ENCODE measurements at regions not wholly inside any gene's neighbourhood (a gene's known extent, or its start where the extent isn't known, plus 50 kb on each side); places are given as distances from the start of the nearest gene placed in this dataset.

DNA sequence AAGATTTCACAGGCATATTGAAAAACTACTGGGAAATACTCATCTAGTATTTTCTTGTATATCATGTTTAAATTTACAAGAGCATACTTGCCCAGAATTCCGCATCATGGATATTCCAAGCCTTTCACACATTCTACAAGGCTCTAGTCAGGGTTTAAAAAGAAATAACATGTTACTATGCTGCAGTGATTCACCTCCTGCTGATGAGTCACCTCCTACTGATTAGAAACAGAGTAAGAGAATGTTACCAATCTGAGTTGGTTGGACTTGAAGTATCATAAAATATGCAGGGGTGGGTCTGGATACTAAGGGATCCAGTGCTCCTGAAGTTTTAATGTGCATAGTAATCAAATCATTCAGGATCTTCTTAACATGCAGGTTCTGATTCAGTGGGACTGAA is 192.0 kb upstream of the ANK2 start:
- TF ChIP-seq, protein P1, sequence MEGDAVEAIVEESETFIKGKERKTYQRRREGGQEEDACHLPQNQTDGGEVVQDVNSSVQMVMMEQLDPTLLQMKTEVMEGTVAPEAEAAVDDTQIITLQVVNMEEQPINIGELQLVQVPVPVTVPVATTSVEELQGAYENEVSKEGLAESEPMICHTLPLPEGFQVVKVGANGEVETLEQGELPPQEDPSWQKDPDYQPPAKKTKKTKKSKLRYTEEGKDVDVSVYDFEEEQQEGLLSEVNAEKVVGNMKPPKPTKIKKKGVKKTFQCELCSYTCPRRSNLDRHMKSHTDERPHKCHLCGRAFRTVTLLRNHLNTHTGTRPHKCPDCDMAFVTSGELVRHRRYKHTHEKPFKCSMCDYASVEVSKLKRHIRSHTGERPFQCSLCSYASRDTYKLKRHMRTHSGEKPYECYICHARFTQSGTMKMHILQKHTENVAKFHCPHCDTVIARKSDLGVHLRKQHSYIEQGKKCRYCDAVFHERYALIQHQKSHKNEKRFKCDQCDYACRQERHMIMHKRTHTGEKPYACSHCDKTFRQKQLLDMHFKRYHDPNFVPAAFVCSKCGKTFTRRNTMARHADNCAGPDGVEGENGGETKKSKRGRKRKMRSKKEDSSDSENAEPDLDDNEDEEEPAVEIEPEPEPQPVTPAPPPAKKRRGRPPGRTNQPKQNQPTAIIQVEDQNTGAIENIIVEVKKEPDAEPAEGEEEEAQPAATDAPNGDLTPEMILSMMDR (conservative IDR thresholded peaks at IDR 0.05), result no peak
- TF ChIP-seq ZFX (IDR thresholded peaks at IDR 0.05), result no peak
- H3K27ac ChIP-seq, result no peak overlapping the region

DNA sequence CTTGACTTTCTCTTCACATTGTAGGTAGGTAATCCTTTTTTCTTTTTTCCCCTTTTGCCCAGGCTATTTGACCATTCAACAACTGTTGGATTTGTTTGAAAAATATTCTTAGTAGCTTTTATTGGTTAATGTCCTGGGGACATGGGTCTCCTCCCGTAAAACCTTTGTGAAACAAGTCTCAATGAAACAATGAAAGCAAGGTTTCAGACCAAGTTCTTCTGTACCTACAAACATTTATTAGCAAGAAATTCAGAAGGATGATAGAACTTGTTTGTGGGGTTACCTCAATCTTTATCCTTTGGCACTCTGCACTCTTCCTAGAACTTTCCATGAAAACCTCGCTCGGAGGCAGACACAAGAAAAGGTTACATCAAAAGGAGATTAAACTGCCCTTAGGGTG is 190.7 kb upstream of the ANK2 start:
- H3K27ac ChIP-seq, result no peak overlapping the region
- TF ChIP-seq, protein P1 (conservative IDR thresholded peaks at IDR 0.05), result no peak
- no peak for TF ChIP-seq ZFX (IDR thresholded peaks at IDR 0.05)

DNA sequence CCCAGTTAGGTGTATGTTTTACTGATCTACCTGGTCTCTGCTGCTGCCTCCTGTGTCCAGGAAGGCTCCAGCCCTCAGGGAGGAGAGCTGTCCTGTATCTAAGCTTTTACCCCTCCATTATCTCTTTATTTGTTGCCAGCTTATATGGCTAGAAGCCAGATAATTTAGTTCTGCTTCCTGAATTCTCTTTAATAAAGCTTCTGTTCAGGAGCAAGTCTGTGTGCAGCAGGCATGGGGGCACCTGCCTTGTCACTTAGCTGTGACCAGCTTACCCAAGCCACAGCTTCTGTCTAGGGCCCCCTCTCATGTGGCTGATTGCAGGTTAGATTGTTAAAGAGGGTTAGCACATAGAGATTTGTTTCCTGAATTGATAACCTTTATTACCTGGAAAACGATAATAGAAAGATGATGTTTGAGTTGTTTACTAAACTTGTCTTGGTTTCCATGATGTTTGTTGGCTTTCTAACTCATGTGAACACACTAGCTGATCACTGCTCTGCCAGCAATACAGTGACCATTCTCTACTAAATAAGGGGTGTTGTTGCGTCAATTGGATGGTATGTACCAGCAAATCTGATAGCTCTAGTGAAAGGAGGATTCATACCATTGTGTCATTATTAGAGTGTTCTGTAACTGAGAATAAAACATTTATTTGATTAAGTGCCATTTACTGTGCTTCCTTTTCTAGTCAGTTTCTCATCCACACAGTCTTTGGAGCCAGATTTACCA is 189.8 kb upstream of the ANK2 start:
- H3K27ac ChIP-seq, result no peak overlapping the region
- TF ChIP-seq, protein P1 (conservative IDR thresholded peaks at IDR 0.05), result no peak
- TF ChIP-seq ZFX (IDR thresholded peaks at IDR 0.05), result no peak

DNA sequence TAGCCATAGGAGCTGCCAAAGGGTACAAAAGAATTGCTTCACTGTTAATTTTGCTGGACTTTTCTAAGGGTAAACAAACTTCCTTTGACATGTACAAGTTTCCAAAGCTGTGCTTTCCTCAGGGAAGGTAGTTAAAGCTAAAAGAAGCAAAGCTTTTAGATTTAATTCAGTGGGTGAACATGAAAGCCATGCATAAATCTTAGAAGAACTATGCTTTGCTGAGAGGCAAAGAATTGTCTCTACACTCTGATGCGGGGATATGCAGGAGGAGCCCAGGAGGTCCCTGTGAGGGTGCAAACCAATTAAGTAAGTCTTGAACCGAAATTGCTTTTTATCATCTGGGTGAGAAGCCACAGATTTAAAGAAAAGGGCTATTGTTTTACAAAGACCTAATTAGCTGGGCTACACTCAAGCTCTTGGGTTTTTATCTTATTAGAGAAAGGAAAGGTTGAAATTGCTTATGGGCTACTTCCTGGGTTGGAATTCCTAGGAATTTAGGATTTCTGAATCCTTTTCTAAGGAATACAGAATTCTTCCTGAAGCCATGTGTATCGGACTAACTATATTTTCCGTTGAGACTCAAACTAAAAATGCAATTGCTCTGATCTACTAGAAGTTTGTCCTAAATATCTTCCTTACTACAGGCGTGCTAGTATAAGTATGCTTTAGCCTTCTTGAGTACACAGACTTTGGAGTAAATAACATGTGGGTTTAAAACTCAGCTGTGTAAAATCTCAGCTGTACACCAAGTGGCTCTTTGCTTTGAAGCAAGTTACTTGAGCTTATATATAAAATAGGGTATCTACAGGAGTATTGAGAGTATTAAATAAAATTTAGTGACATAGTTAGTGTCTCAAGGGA is 188.4 kb upstream of the ANK2 start:
- H3K27ac ChIP-seq, result no peak overlapping the region
- TF ChIP-seq, protein P1 (conservative IDR thresholded peaks at IDR 0.05), result no peak
- TF ChIP-seq ZFX (IDR thresholded peaks at IDR 0.05), result no peak

DNA sequence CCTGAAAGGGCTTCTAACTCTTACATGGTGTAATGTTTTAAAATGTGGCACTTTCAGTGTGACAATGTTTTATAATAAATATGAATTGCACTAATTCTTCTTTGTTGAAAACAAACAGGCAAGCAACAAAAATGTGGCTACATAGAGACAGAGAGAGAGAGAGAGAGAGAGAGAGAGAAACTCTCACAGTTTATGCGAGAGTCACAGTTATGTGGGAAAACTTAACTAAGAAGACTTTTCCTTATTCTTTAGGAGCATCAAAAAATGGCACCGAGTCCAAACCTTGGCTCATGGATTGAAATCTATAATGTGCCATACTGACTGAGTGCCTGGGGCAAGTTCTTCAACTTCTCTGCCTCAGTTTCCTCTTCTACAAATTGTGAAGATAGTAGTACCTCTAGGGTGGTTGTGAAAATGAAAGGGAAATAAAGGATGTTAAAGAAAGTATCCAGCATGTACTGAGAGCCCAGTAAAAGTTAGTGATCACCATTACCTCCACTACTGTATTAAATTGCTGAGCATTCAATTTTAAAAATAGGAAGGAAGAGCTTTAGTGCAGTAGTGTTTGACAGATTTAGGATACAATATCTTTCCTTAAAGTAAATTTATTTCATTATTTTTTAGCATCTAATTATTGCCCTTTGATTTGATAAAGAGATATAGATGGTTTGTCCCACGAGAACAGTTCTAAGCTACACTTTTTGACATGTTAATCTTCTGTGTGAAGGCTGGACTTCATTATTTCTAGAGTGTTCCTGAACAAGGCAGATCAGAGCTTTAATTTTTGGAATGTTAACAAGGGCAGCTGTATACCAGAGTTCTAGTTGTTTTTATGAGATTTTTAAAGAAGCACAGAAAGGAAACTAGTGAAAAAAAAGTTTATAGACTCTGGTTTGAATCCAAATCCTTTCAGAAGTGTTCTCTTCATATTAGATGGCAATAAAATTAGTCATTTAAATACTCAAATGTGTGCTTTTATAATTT is 187.5 kb upstream of the ANK2 start:
- TF ChIP-seq, protein P1 (conservative IDR thresholded peaks at IDR 0.05), result no peak
- TF ChIP-seq ZFX (IDR thresholded peaks at IDR 0.05), result no peak
- H3K27ac ChIP-seq, result no peak overlapping the region

DNA sequence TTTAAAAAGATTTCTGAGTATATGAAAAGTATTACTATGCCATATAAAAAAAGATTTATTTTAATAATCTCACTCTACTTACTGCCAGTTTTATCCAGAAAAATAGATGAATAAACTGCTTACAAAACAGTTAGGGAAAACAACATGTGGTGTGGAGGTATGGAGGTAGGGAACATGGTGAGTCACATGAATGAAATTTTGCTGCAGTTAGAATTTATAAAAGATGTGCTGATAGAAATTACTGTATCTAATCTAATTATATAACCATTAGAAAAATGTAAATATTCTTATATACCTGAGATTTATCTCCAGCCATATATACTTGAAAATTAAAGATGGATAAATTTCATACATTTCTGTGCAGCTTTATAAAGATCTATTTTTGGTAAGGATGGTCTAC is 184.0 kb upstream of the ANK2 start:
- no peak for TF ChIP-seq ZFX (IDR thresholded peaks at IDR 0.05)
- TF ChIP-seq, protein P1 (conservative IDR thresholded peaks at IDR 0.05), result no peak
- no peak overlapping the region for H3K27ac ChIP-seq
